Neural cell (in vitro differentiated cells): ENCODE measurements at regions not wholly inside any gene's neighbourhood (a gene's known extent, or its start where the extent isn't known, plus 50 kb on each side); places are given as distances from the start of the nearest gene placed in this dataset.

Experiments
- H2AFZ ChIP-seq: fragments of 200-600, 300-800 bp; sonication (generic), shearing (Covaris generic); 2 replicates; pipeline ENCODE4 v1.6.0; 2014; ENCODE audit warnings: low read depth, mild to moderate bottlenecking, antibody characterized with exemption, low read length, moderate library complexity
- H3F3A ChIP-seq: fragments of 200-600 bp; shearing (Covaris generic); 2 replicates; pipeline ENCODE4 v1.6.1; 2016; ENCODE audit warnings: mild to moderate bottlenecking, moderate library complexity, mixed read lengths, antibody characterized with exemption, low read length; ENCODE audit not compliant: insufficient read depth, poor library complexity, severe bottlenecking
- H3K27ac ChIP-seq: fragments of 200-600, 300-800 bp; sonication (generic), shearing (Covaris generic); 2 replicates; pipeline ENCODE4 v1.5.1; 2014; ENCODE audit warnings: mild to moderate bottlenecking, low read length, moderate library complexity
- H3K27me3 ChIP-seq: fragments of 300-800, 200-600 bp; sonication (generic), shearing (Covaris generic); 2 replicates; pipeline ENCODE4 v1.6.0; 2014; ENCODE audit warnings: mild to moderate bottlenecking, low read depth, low read length, moderate library complexity; ENCODE audit not compliant: insufficient read depth
- H3K36me3 ChIP-seq: fragments of 300-800, 200-600 bp; sonication (generic), shearing (Covaris generic); 2 replicates; pipeline ENCODE4 v1.5.1; 2014; ENCODE audit warnings: mild to moderate bottlenecking, antibody characterized with exemption, low read length, moderate library complexity; ENCODE audit not compliant: insufficient read depth
- H3K4me2 ChIP-seq: fragments of 300-800, 200-600 bp; sonication (generic), shearing (Covaris generic); 2 replicates; pipeline ENCODE4 v1.6.0; 2014; ENCODE audit warnings: mild to moderate bottlenecking, low read length
- H3K4me3 ChIP-seq: fragments of 300-800, 200-600 bp; sonication (generic), shearing (Covaris generic); 2 replicates; pipeline ENCODE4 v1.5.1; 2014; ENCODE audit warnings: mild to moderate bottlenecking, low read length, moderate library complexity
- H3K79me2 ChIP-seq: fragments of 200-600 bp; shearing (Covaris generic); replicated peaks from 2 replicates; pipeline ENCODE4 v1.6.0; 2014; ENCODE audit warnings: mild to moderate bottlenecking, low read length, moderate library complexity; ENCODE audit not compliant: insufficient read depth
- H3K9ac ChIP-seq: fragments of 300-800, 200-600 bp; sonication (generic), shearing (Covaris generic); 2 replicates; pipeline ENCODE4 v1.6.1; 2016; ENCODE audit warnings: mild to moderate bottlenecking, low read length, mixed read lengths
- H3K9me2 ChIP-seq: fragments of 200-600 bp; shearing (Covaris generic); 2 replicates; pipeline ENCODE4 v1.6.1; 2016; ENCODE audit warnings: mild to moderate bottlenecking, low read length, mixed read lengths; ENCODE audit not compliant: insufficient read depth
- H3K9me3 ChIP-seq: fragments of 200-600, 300-800 bp; sonication (generic), shearing (Covaris generic); 2 replicates; pipeline ENCODE4 v1.6.1; 2016; ENCODE audit warnings: mild to moderate bottlenecking, mixed run types, low read length, moderate library complexity, mixed read lengths
- H4K20me1 ChIP-seq: fragments of 200-600 bp; shearing (Covaris generic); 2 replicates; pipeline ENCODE4 v1.6.1; 2016; ENCODE audit warnings: mild to moderate bottlenecking, mixed run types; ENCODE audit not compliant: insufficient read depth
- CTCF ChIP-seq: fragments of 450-650 bp; IDR thresholded peaks from 2 replicates; pipeline ENCODE4 v1.5.1; 2014; ENCODE audit warnings: antibody characterized with exemption, mild to moderate bottlenecking, moderate library complexity; ENCODE audit not compliant: poor library complexity, severe bottlenecking
- EP300 ChIP-seq: fragments of 450-650 bp; conservative IDR thresholded peaks from 2 replicates; pipeline ENCODE4 v1.6.1; 2014; ENCODE audit warnings: antibody characterized with exemption, mild to moderate bottlenecking, moderate library complexity; ENCODE audit not compliant: poor library complexity, severe bottlenecking
- EZH2 ChIP-seq: fragments of 200-600, 300-800 bp; shearing (Covaris generic), sonication (generic); IDR thresholded peaks from 2 replicates; pipeline ENCODE4 v1.6.1; 2014; ENCODE audit warnings: antibody characterized with exemption, low read length, borderline replicate concordance, mild to moderate bottlenecking; ENCODE audit not compliant: insufficient read depth, poor library complexity, severe bottlenecking
- MXI1 ChIP-seq: fragments of 450-650 bp; conservative IDR thresholded peaks from 2 replicates; pipeline ENCODE4 v1.6.1; 2014; ENCODE audit warnings: antibody characterized with exemption, mild to moderate bottlenecking; ENCODE audit not compliant: poor library complexity, severe bottlenecking
- POLR2AphosphoS5 ChIP-seq: IDR thresholded peaks from 2 replicates; pipeline ENCODE4 v1.6.1; 2012
- RAD21 ChIP-seq: fragments of 450-650 bp; conservative IDR thresholded peaks from 2 replicates; pipeline ENCODE4 v1.6.1; 2014; ENCODE audit warnings: antibody characterized with exemption, mild to moderate bottlenecking, moderate library complexity
- REST ChIP-seq: IDR thresholded peaks from 2 replicates; pipeline ENCODE4 v1.6.1; 2012; ENCODE audit warnings: borderline replicate concordance
- SMC3 ChIP-seq: fragments of 450-650 bp; conservative IDR thresholded peaks from 2 replicates; pipeline ENCODE4 v1.6.1; 2014; ENCODE audit warnings: antibody characterized with exemption, mild to moderate bottlenecking, moderate library complexity; ENCODE audit not compliant: poor library complexity
- TAF1 ChIP-seq: IDR thresholded peaks from 2 replicates; pipeline ENCODE4 v1.6.1; 2012; ENCODE audit warnings: low read depth

- Histone ChIP-seq H3K9me3 (no peaks in the 10 kb centered on the region), H3K4me2 (no peak overlapping the region), H3K36me3 (no peaks in the 10 kb centered on the region), H3K27me3 (no peaks in the 10 kb centered on the region), H3K4me3 (no peak overlapping the region), H3F3A (no peaks in the 10 kb centered on the region), H3K9me2 (no peaks in the 10 kb centered on the region), H4K20me1 (no peaks in the 10 kb centered on the region), H3K79me2 (no peaks in the 10 kb centered on the region), H3K27ac (no peak overlapping the region), H3K9ac (no peak overlapping the region), H2AFZ (no peak overlapping the region)
- TF ChIP-seq REST, result no peak
- no peak for TF ChIP-seq TAF1
- no peak for TF ChIP-seq EZH2
- TF ChIP-seq POLR2AphosphoS5, result no peak
- TF ChIP-seq SMC3, result no peak
- no peak for TF ChIP-seq CTCF
- TF ChIP-seq MXI1, result no peak
- TF ChIP-seq RAD21, result no peak
- TF ChIP-seq EP300, result no peak
Measured at GRCh38 chr4:175542786-175543185, 269.3 kb downstream of the GPM6A start.

- no peaks in the 10 kb centered on the region for H3K9me2 ChIP-seq
- no peaks in the 10 kb centered on the region for H3K9me3 ChIP-seq
- TF ChIP-seq EZH2 (no peak), MXI1 (no peak), CTCF (no peak), EP300 (no peak), POLR2AphosphoS5 (no peak), SMC3 (no peak), TAF1 (no peak)
- H3K36me3 ChIP-seq, result no peaks in the 10 kb centered on the region
- no peak overlapping the region for H3K27ac ChIP-seq
- H4K20me1 ChIP-seq, result no peaks in the 10 kb centered on the region
- H3K4me2 ChIP-seq, result no peak overlapping the region
- H3K9ac ChIP-seq, result no peak overlapping the region
- no peaks in the 10 kb centered on the region for H3F3A ChIP-seq
- H2AFZ ChIP-seq, result no peak overlapping the region
- H3K4me3 ChIP-seq, result no peak overlapping the region
- H3K27me3 ChIP-seq, result no peaks in the 10 kb centered on the region
- no peaks in the 10 kb centered on the region for H3K79me2 ChIP-seq
Measured at GRCh38 chr4:175559126-175559525, 252.9 kb downstream of the GPM6A start.
